T-helper 2 cell (primary cell): ENCODE measurements at regions not wholly inside any gene's neighbourhood (a gene's known extent, or its start where the extent isn't known, plus 50 kb on each side); places are given as distances from the start of the nearest gene placed in this dataset.

Source experiments
- DNase-seq, 5 experiments: peaks; one replicate each; pipeline versions ENCODE4 v3.0.0 to v3.0.0-alpha.2; 2012 to 2022

GRCh38 chr7:85630904-85631600, 444.2 kb upstream of the SEMA3D start:
- no peak for DNase-seq

- DNase-seq = no peak
Measured at GRCh38 chr7:85627791-85628586, 441.1 kb upstream of the SEMA3D start.

- DNase-seq = no peak
Measured at GRCh38 chr7:85622059-85622458, 435.2 kb upstream of the SEMA3D start.

GRCh38 chr7:85620936-85621685, 434.3 kb upstream of the SEMA3D start:
- DNase-seq = no peak

- DNase-seq = no peak
Measured at GRCh38 chr7:85619236-85619635, 432.4 kb upstream of the SEMA3D start.

- DNase-seq = no peak
Measured at GRCh38 chr7:85614684-85615083, 427.8 kb upstream of the SEMA3D start.

GRCh38 chr7:85612514-85612913, 425.7 kb upstream of the SEMA3D start:
- no peak for DNase-seq

GRCh38 chr7:85608804-85609203, 421.9 kb upstream of the SEMA3D start:
- DNase-seq = no peak

GRCh38 chr7:85602196-85602595, 415.3 kb upstream of the SEMA3D start:
- DNase-seq = no peak

GRCh38 chr7:85600395-85600794, 413.5 kb upstream of the SEMA3D start:
- no peak for DNase-seq

- no peak for DNase-seq
Measured at GRCh38 chr7:85596827-85597226, 410.0 kb upstream of the SEMA3D start.

- DNase-seq = no peak
Measured at GRCh38 chr7:85595750-85596178, 408.9 kb upstream of the SEMA3D start.

GRCh38 chr7:85593355-85593754, 406.5 kb upstream of the SEMA3D start:
- DNase-seq = no peak

- no peak for DNase-seq
Measured at GRCh38 chr7:85587785-85588184, 400.9 kb upstream of the SEMA3D start.

- no peak for DNase-seq
Measured at GRCh38 chr7:85586091-85586490, 399.2 kb upstream of the SEMA3D start.

- DNase-seq = no peak
Measured at GRCh38 chr7:85583131-85583953, 396.5 kb upstream of the SEMA3D start.

GRCh38 chr7:85573844-85574243, 387.0 kb upstream of the SEMA3D start:
- no peak for DNase-seq

- DNase-seq = no peak
Measured at GRCh38 chr7:85573346-85573745, 386.5 kb upstream of the SEMA3D start.

GRCh38 chr7:85570898-85571297, 384.0 kb upstream of the SEMA3D start:
- no peak for DNase-seq

GRCh38 chr7:85567983-85568382, 381.1 kb upstream of the SEMA3D start:
- no peak for DNase-seq

- no peak for DNase-seq
Measured at GRCh38 chr7:85566095-85566794, 379.4 kb upstream of the SEMA3D start.

- DNase-seq = no peak
Measured at GRCh38 chr7:85565276-85565675, 378.4 kb upstream of the SEMA3D start.
